ENCODE measurements at regions not wholly inside any gene's neighbourhood (a gene's known extent, or its start where the extent isn't known, plus 50 kb on each side); places are given as distances from the start of the nearest gene placed in this dataset.

- Mint-ChIP-seq H3K9me3 (ENCODE audit: unreplicated experiment) (no peaks in the 10 kb centered on the region), H3K4me3 (ENCODE audit: unreplicated experiment) (no peak overlapping the region), H3K27ac (ENCODE audit: unreplicated experiment) (no peak overlapping the region), H3K4me1 (ENCODE audit: unreplicated experiment) (no peaks in the 10 kb centered on the region), H3K27me3 (ENCODE audit: unreplicated experiment) (no peaks in the 10 kb centered on the region), H3K36me3 (ENCODE audit: low read depth, unreplicated experiment) (no peaks in the 10 kb centered on the region)
- TF ChIP-seq CTCF (IDR thresholded peaks at IDR 0.05; ENCODE audit: unreplicated experiment): no peak
- no peak for DNase-seq (ENCODE audit: low spot score)
Observed at GRCh38 chr2:167322795-167323194, 434.5 kb downstream of the XIRP2 start.

GRCh38 chr2:167318581-167318980, 430.3 kb downstream of the XIRP2 start:
- Mint-ChIP-seq H3K27ac (ENCODE audit: unreplicated experiment) (no peak overlapping the region), H3K4me3 (ENCODE audit: unreplicated experiment) (no peak overlapping the region), H3K27me3 (ENCODE audit: unreplicated experiment) (no peaks in the 10 kb centered on the region), H3K36me3 (ENCODE audit: low read depth, unreplicated experiment) (no peaks in the 10 kb centered on the region), H3K4me1 (ENCODE audit: unreplicated experiment) (no peaks in the 10 kb centered on the region), H3K9me3 (ENCODE audit: unreplicated experiment) (no peaks in the 10 kb centered on the region)
- TF ChIP-seq CTCF (IDR thresholded peaks at IDR 0.05; ENCODE audit: unreplicated experiment): no peak
- no peak for DNase-seq (ENCODE audit: low spot score)

GRCh38 chr2:167310442-167310841, 422.2 kb downstream of the XIRP2 start:
- peaks cover 20% of the 10 kb centered on the region for H3K4me1 Mint-ChIP-seq (ENCODE audit: unreplicated experiment)
- no peak overlapping the region for H3K27ac Mint-ChIP-seq (ENCODE audit: unreplicated experiment)
- H3K27me3 Mint-ChIP-seq (ENCODE audit: unreplicated experiment): no peaks in the 10 kb centered on the region
- no peaks in the 10 kb centered on the region for H3K36me3 Mint-ChIP-seq (ENCODE audit: low read depth, unreplicated experiment)
- no peak overlapping the region for H3K4me3 Mint-ChIP-seq (ENCODE audit: unreplicated experiment)
- no peak for DNase-seq (ENCODE audit: low spot score)
- no peak for TF ChIP-seq CTCF (IDR thresholded peaks at IDR 0.05; ENCODE audit: unreplicated experiment)
- H3K9me3 Mint-ChIP-seq (ENCODE audit: unreplicated experiment): no peaks in the 10 kb centered on the region

Data from endothelial cell (in vitro differentiated cells).